ENCODE measurements at regions not wholly inside any gene's neighbourhood (a gene's known extent, or its start where the extent isn't known, plus 50 kb on each side); places are given as distances from the start of the nearest gene placed in this dataset.

GRCh38 chr4:180794333-180794732 is 1448.9 kb upstream of the TENM3 start:
- H3K9me3 ChIP-seq (replicated peaks; ENCODE audit: control insufficient read depth, low read depth, low read length), result no peaks in the 10 kb centered on the region
- no peak overlapping the region for H3K4me3 ChIP-seq (ENCODE audit: low read length)
- no peaks in the 10 kb centered on the region for H3K4me1 ChIP-seq (ENCODE audit: control insufficient read depth, insufficient read depth, low read length)
- H3K27me3 ChIP-seq (ENCODE audit: control insufficient read depth, insufficient read depth, low read length), result no peaks in the 10 kb centered on the region
- H3K36me3 ChIP-seq (ENCODE audit: control insufficient read depth, insufficient read depth, low read length), result no peaks in the 10 kb centered on the region
- no peak overlapping the region for H3K27ac ChIP-seq (ENCODE audit: low read length)
- WGBS (ENCODE audit: insufficient coverage), result no CpG with 5 or more reads among the region's 2 CpGs
- no peak for DNase-seq

DNA sequence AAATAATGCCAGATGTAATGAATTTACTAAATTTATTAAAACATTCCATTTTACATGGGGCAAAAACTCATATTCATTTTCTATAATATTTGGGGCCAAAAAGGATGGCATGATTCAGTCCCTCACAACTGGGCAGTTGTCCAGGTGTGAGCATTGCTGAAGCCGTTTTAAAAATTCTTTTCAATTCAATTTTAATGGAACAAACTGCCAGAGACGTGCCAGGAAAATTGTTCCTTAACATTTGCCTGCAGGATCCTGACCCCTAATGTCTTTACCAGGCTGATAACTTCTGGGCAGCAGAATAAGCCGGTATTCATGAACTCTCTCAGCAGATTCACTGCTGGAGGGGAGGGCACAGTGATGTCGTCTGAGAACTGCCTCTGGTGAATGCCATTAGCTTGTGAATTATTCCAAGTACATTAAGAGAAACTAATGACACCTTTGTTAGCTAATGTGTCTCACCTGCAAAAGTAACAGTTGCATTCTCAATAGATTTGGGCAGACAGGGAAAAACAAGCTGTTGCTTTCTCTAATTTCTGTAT is 1445.1 kb upstream of the TENM3 start:
- no peaks in the 10 kb centered on the region for H3K9me3 ChIP-seq (replicated peaks; ENCODE audit: control insufficient read depth, low read depth, low read length)
- DNase-seq, result peak; percentile 87
- no peaks in the 10 kb centered on the region for H3K27me3 ChIP-seq (ENCODE audit: control insufficient read depth, insufficient read depth, low read length)
- H3K4me3 ChIP-seq (ENCODE audit: low read length), result no peak overlapping the region
- 20% methylated on average over 1 of the region's 4 CpGs for WGBS (ENCODE audit: insufficient coverage)
- no peaks in the 10 kb centered on the region for H3K36me3 ChIP-seq (ENCODE audit: control insufficient read depth, insufficient read depth, low read length)
- H3K27ac ChIP-seq (ENCODE audit: low read length), result no peak overlapping the region
- H3K4me1 ChIP-seq (ENCODE audit: control insufficient read depth, insufficient read depth, low read length), result no peaks in the 10 kb centered on the region

GRCh38 chr4:180799798-180800197 is 1443.4 kb upstream of the TENM3 start:
- Histone ChIP-seq H3K27me3 (ENCODE audit: control insufficient read depth, insufficient read depth, low read length) (no peaks in the 10 kb centered on the region), H3K4me1 (ENCODE audit: control insufficient read depth, insufficient read depth, low read length) (no peaks in the 10 kb centered on the region), H3K27ac (ENCODE audit: low read length) (no peak overlapping the region), H3K4me3 (ENCODE audit: low read length) (no peak overlapping the region), H3K9me3 (replicated peaks; ENCODE audit: control insufficient read depth, low read depth, low read length) (no peaks in the 10 kb centered on the region), H3K36me3 (ENCODE audit: control insufficient read depth, insufficient read depth, low read length) (no peaks in the 10 kb centered on the region)
- DNase-seq, result no peak
- WGBS (ENCODE audit: insufficient coverage), result 78% methylated on average over 3 of the region's 5 CpGs

GRCh38 chr4:180805101-180805500 is 1438.1 kb upstream of the TENM3 start:
- no CpG with 5 or more reads among the region's 4 CpGs for WGBS (ENCODE audit: insufficient coverage)
- no peaks in the 10 kb centered on the region for H3K36me3 ChIP-seq (ENCODE audit: control insufficient read depth, insufficient read depth, low read length)
- H3K27me3 ChIP-seq (ENCODE audit: control insufficient read depth, insufficient read depth, low read length), result no peaks in the 10 kb centered on the region
- H3K27ac ChIP-seq (ENCODE audit: low read length), result no peak overlapping the region
- no peaks in the 10 kb centered on the region for H3K9me3 ChIP-seq (replicated peaks; ENCODE audit: control insufficient read depth, low read depth, low read length)
- no peak overlapping the region for H3K4me3 ChIP-seq (ENCODE audit: low read length)
- no peaks in the 10 kb centered on the region for H3K4me1 ChIP-seq (ENCODE audit: control insufficient read depth, insufficient read depth, low read length)
- DNase-seq, result no peak

DNA sequence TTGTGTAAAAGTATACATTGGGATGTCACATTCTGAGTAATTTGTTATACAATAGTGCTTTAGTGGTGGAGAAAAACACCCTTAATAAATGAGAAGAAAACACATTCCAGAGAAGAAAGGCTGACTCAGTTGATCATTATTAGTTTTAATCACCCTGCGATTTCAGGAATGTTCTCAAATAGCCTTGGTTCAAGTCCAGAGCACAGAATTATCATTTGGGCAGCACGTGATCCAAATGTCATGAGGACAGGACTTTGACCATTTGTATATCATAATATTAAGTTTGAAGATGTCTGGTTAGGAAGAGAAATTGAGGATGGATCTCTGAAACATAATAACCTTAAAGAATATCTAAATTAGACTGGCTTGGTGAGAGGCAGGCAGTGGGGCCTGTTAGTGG is 1434.3 kb upstream of the TENM3 start:
- Histone ChIP-seq H3K4me3 (ENCODE audit: low read length) (no peak overlapping the region), H3K27me3 (ENCODE audit: control insufficient read depth, insufficient read depth, low read length) (no peaks in the 10 kb centered on the region), H3K27ac (ENCODE audit: low read length) (no peak overlapping the region), H3K4me1 (ENCODE audit: control insufficient read depth, insufficient read depth, low read length) (peaks cover 3% of the 10 kb centered on the region), H3K36me3 (ENCODE audit: control insufficient read depth, insufficient read depth, low read length) (no peaks in the 10 kb centered on the region), H3K9me3 (replicated peaks; ENCODE audit: control insufficient read depth, low read depth, low read length) (no peaks in the 10 kb centered on the region)
- no CpG with 5 or more reads among the region's 2 CpGs for WGBS (ENCODE audit: insufficient coverage)
- DNase-seq, result no peak

DNA sequence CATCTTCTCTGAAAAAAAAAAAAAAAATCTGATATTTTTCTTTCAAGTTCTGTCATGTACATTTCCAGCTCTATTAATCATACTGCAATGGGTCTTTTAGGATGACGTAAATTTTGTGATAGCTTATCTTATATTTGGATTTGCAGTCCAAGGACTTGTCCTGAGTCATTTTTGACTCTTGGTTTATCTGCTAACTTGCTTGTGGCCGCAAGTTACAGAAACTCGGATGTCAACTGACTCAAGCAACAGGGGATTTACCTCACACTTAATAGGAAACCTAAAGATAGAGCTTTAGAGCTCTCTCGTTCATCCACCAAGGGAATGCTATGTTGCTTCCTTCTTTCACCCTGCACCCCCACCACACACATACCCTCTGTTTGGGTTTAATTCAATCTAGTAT is 1433.8 kb upstream of the TENM3 start:
- H3K4me1 ChIP-seq (ENCODE audit: control insufficient read depth, insufficient read depth, low read length), result peaks cover 3% of the 10 kb centered on the region
- no CpG with 5 or more reads among the region's 4 CpGs for WGBS (ENCODE audit: insufficient coverage)
- no peaks in the 10 kb centered on the region for H3K9me3 ChIP-seq (replicated peaks; ENCODE audit: control insufficient read depth, low read depth, low read length)
- no peaks in the 10 kb centered on the region for H3K36me3 ChIP-seq (ENCODE audit: control insufficient read depth, insufficient read depth, low read length)
- H3K4me3 ChIP-seq (ENCODE audit: low read length), result no peak overlapping the region
- no peak overlapping the region for H3K27ac ChIP-seq (ENCODE audit: low read length)
- DNase-seq, result no peak
- H3K27me3 ChIP-seq (ENCODE audit: control insufficient read depth, insufficient read depth, low read length), result no peaks in the 10 kb centered on the region

DNA sequence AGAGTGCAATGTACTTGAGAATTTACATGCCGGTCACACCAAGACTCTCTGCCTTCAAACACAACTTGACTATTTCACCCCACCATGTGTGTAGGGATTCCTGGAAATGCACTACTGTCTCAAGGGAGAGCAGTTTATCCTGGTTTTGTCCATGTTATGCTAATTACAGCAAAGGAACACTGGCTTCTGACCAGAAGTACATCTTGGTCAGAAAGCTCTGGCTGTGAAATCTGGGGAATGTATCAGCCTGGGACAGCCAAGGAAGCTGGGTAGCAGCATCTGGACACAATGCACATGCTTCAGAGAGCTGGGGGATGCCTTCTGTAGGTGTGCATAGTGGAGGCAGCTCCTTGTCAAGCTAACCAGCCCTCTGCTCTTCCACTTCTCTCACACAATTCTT is 1432.6 kb upstream of the TENM3 start:
- Histone ChIP-seq H3K4me1 (ENCODE audit: control insufficient read depth, insufficient read depth, low read length) (peaks cover 3% of the 10 kb centered on the region), H3K9me3 (replicated peaks; ENCODE audit: control insufficient read depth, low read depth, low read length) (no peaks in the 10 kb centered on the region), H3K4me3 (ENCODE audit: low read length) (no peak overlapping the region), H3K27me3 (ENCODE audit: control insufficient read depth, insufficient read depth, low read length) (no peaks in the 10 kb centered on the region), H3K27ac (ENCODE audit: low read length) (no peak overlapping the region), H3K36me3 (ENCODE audit: control insufficient read depth, insufficient read depth, low read length) (no peaks in the 10 kb centered on the region)
- WGBS (ENCODE audit: insufficient coverage), result no CpG with 5 or more reads among the region's 1 CpG
- DNase-seq, result no peak

DNA sequence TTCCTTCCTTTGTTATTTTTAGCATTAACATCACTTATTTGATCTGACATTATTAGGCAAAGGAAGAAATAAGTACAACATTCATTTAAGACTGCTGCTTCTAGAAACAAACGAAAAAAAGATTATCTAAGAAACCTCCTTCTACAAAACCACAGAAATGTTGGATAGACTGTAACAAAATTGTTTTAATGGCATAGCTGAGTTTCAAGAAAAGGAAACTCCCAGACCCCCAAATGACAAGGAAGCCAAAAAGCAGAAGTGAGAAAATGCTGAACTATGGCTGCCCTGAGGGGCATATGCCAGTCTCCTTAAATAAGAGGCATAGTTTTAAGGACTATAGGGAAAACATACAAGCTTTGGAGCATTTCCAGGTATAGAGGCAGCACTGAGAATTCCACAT is 1431.6 kb upstream of the TENM3 start:
- peaks cover 3% of the 10 kb centered on the region for H3K4me1 ChIP-seq (ENCODE audit: control insufficient read depth, insufficient read depth, low read length)
- no peak overlapping the region for H3K27ac ChIP-seq (ENCODE audit: low read length)
- H3K4me3 ChIP-seq (ENCODE audit: low read length), result no peak overlapping the region
- H3K36me3 ChIP-seq (ENCODE audit: control insufficient read depth, insufficient read depth, low read length), result no peaks in the 10 kb centered on the region
- no peaks in the 10 kb centered on the region for H3K27me3 ChIP-seq (ENCODE audit: control insufficient read depth, insufficient read depth, low read length)
- WGBS (ENCODE audit: insufficient coverage), result no CpG with 5 or more reads among the region's 1 CpG
- no peaks in the 10 kb centered on the region for H3K9me3 ChIP-seq (replicated peaks; ENCODE audit: control insufficient read depth, low read depth, low read length)
- DNase-seq, result peak; percentile 10

DNA sequence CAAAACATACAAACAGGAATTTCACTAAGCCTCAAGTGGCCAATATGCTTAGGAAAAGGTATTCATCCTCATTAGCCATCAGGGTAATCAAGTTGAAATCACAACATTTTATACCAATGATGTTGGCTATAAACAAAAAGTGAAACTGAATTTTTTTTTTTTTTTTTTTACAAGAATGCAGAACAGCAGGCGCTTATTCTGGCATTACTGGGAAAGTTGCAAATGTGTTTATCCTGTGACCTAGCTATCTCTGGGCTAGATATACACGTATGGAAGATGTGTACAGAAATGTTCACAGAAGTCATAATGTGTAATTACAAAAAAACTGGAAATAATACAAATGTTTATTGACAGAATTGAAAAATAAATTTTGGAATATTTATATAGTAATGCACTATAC is 1430.4 kb upstream of the TENM3 start:
- DNase-seq, result no peak
- Histone ChIP-seq H3K27ac (ENCODE audit: low read length) (no peak overlapping the region), H3K36me3 (ENCODE audit: control insufficient read depth, insufficient read depth, low read length) (no peaks in the 10 kb centered on the region), H3K9me3 (replicated peaks; ENCODE audit: control insufficient read depth, low read depth, low read length) (no peaks in the 10 kb centered on the region), H3K4me3 (ENCODE audit: low read length) (no peak overlapping the region), H3K4me1 (ENCODE audit: control insufficient read depth, insufficient read depth, low read length) (peaks cover 3% of the 10 kb centered on the region), H3K27me3 (ENCODE audit: control insufficient read depth, insufficient read depth, low read length) (no peaks in the 10 kb centered on the region)
- WGBS (ENCODE audit: insufficient coverage), result no CpG with 5 or more reads among the region's 2 CpGs

- no CpG with 5 or more reads among the region's 3 CpGs for WGBS (ENCODE audit: insufficient coverage)
- no peak for DNase-seq
Measured at GRCh38 chr4:180814875-180815417, 1428.3 kb upstream of the TENM3 start.

DNA sequence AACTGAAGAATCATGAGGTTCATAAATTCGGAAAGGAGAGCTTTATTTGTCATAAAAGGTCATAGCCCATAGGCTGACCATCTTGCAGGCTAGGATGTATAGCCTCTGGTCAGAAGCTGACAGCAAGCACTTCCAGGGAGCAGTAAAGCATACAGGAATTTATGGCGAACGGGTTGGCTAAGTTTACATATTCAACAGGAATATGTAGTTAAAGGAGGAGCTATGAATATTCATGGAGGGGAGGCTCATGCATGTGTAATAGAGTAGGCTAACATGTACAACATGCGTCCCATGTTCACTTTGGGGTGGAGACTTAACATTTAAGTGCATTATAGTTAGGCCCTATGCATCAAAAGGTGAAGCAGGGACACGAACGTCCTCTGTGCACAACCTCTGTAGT is 1425.7 kb upstream of the TENM3 start:
- no peak overlapping the region for H3K4me3 ChIP-seq (ENCODE audit: low read length)
- 86% methylated on average over 4 of the region's 6 CpGs for WGBS (ENCODE audit: insufficient coverage)
- no peak overlapping the region for H3K27ac ChIP-seq (ENCODE audit: low read length)
- H3K4me1 ChIP-seq (ENCODE audit: control insufficient read depth, insufficient read depth, low read length), result no peaks in the 10 kb centered on the region
- no peak for DNase-seq
- H3K27me3 ChIP-seq (ENCODE audit: control insufficient read depth, insufficient read depth, low read length), result no peaks in the 10 kb centered on the region
- H3K9me3 ChIP-seq (replicated peaks; ENCODE audit: control insufficient read depth, low read depth, low read length), result no peaks in the 10 kb centered on the region
- no peaks in the 10 kb centered on the region for H3K36me3 ChIP-seq (ENCODE audit: control insufficient read depth, insufficient read depth, low read length)

More at GRCh38 chr4:180814875-180815417, 1428.3 kb upstream of the TENM3 start:
- Histone ChIP-seq H3K4me3 (ENCODE audit: low read length) (no peak overlapping the region), H3K4me1 (ENCODE audit: control insufficient read depth, insufficient read depth, low read length) (peaks cover 3% of the 10 kb centered on the region), H3K36me3 (ENCODE audit: control insufficient read depth, insufficient read depth, low read length) (no peaks in the 10 kb centered on the region), H3K27ac (ENCODE audit: low read length) (no peak overlapping the region), H3K9me3 (replicated peaks; ENCODE audit: control insufficient read depth, low read depth, low read length) (no peaks in the 10 kb centered on the region), H3K27me3 (ENCODE audit: control insufficient read depth, insufficient read depth, low read length) (no peaks in the 10 kb centered on the region)

Data from muscle of leg (tissue), 3 donors.